GM19452 (cell line): ENCODE measurements at regions not wholly inside any gene's neighbourhood (a gene's known extent, or its start where the extent isn't known, plus 50 kb on each side); places are given as distances from the start of the nearest gene placed in this dataset.

Source experiments
- ATAC-seq: cut with Tn5 transposase; IDR thresholded peaks from one replicate; pipeline ENCODE4 v1.9.1; 2021; ENCODE audit not compliant: unreplicated experiment

DNA sequence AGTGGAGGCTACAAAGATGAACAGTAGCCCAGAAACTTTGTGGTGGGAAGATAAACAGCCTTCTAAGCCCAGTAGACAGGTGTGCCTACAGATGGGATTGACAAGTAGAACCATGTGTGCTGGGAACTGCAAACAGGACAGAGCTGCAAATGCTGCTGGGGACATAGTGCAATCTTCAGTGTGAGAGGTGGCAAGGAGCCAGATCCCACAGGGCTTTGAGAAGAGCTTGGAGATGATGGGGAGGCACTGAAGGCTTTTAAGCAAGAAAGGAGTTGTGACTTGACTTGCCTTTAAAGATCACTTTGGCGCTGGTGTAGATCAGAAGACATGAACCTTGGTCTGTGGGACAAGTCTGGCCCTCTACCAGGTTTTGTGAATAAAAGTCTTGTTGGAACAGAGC, 675.2 kb downstream of the ACTL7B start:
- no peak for ATAC-seq

DNA sequence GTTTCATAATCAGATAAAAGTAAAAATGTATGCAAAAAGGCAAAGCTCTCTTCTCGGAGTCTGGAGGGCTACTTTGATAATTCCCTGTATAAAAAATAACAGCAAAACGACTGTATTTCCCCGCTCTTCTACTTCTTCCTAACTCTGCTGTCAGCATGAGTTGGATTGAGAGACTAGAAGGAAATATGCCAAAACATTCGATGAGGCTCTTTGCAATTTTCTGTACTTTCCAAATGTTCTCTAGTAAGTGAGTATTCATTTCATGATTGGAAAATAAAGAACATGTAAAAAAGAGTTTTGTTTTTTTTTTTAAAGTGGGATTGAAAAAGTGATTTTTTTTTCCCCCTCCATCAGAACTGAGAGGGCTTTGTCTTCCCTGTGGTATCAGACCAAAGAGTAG, 677.5 kb downstream of the ACTL7B start:
- ATAC-seq = no peak

DNA sequence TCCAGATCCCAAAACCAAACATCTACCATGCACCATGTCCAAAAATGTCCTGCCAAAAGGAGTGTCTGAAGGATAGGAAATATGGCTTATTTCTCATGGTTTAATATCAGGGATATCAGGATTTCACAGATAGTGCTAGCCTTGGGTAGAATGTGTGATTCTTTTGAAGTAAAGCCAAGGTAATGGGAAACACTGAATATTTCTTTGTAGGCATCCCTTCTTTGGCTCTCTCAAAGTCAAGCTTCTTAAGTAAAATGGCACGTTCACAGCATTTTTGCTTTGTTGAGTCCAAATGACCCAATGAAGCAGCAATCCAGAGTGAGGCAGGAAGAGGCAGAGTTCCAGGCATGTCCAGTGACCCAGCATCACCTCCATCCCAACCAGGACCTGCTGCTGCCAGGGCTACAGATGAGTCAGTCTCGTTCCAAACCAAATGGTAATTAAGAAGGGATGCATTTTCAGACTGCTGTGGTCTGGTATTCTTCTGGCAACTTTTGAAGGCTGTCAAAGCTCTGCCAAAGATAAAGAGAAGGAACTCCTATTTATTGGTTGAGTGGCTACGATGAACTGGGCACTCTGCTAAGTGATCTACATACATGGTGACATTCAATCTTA, 678.8 kb upstream of the KLF4 start:
- no peak for ATAC-seq

- no peak for ATAC-seq
Measured at GRCh38 chr9:108167136-108167900, 677.7 kb upstream of the KLF4 start.

DNA sequence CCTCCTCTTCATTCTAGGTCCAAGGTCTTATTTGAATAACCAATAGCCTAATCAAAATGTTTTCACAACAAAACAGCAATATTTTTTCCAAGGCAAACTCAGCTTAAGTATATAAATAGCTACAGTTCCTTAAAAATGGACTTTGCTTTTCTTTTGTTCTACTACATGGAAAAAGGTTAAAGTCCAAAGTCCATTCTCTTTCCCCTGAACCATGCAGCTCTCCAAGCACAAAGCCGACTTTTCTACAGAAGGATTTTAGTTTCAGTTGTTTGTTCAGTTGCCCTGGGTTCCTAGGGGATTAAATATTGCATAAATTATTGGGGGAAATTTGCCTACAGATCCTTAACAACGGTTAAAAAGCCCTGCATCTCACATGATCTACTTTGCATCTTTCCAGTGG, 677.0 kb upstream of the KLF4 start:
- ATAC-seq = no peak

GRCh38 chr9:108163321-108164005, 673.9 kb upstream of the KLF4 start:
- ATAC-seq = no peak

- no peak for ATAC-seq
Measured at GRCh38 chr9:108162664-108163063, 673.1 kb upstream of the KLF4 start.

DNA sequence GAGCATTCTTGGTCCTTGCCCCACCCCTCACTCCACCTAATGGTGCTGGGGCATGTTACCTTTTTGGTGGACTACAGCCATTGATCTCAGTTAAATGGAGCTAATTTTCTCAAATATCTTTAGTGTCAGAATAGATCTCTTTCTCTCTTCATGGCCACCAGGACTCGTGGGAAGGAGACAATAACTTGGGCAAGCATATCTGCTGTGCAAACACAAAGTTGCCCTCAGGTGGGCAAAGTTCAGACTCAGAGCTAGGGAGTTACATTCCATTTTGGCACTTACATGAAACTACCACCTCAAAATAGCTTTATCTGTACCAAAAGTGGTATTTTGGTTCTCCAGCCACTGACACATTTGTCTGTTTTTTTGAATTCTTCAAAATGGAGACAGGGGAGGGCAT, 671.9 kb upstream of the KLF4 start:
- ATAC-seq = no peak

DNA sequence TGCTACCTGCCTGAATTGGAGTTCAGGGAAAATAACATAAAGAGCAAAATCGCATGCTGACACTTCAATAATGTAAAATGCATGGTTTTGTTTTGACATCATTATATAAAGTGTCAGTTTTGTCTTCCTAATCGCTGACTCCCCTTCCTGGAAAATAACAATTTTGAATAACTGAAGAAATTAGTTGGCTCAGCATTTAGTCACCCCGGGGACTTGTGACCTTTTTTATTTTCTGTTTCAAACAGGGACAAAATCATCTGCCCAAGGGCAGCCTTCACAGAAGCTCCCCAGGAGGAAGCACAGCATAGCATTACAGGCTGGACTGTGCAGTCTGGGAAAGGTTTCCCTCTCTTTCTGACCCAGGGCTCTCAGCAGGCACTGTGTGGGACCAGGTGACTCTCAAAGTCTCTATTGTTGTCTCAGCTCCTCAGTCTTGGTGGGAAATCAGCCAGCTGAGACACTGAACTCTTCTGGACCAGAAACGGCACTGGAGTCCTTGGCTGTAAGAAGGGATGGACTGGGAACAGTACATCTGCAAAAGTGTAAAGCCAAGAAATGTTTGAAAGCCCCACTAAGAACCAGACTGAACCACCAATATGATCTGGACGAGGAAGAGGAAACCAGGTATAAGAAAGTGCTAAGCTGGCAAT, 671.3 kb upstream of the KLF4 start:
- ATAC-seq = no peak

- ATAC-seq = no peak
Measured at GRCh38 chr9:108160039-108160438, 670.5 kb upstream of the KLF4 start.

- ATAC-seq = no peak
Measured at GRCh38 chr9:108158236-108158995, 668.8 kb upstream of the KLF4 start.

DNA sequence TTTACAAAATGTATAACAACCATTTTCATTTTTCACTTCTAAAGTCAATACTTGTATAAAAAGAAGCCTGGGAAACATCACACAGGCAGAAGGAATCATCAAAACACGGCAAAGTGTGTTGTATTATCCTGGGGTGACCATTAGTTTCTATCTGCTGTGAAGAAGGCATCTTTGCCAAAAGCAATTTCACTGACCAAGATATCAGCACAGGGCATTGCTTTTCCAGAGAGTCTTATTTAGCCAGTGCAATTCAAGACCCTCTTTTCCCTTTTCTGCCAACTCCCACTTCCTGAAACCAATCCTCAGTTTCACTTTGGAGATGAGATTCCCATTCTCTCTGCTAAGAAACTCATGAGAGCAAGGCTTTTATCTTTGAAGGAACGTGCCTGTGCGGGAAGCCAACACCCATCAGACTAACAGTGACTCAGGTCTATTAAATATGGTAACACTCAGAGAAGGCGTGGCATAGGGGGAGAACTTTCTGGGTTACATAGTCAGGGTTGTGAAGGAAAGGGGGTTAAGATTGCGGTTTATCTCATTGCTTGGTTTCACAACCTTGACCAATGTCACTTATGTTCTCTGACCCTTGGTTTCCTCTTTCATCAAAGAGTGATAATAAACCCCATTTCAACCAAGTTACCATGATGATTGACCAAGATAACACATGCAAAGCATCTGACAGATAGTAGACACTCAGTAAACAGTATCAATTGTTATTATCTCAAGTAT, 666.9 kb upstream of the KLF4 start:
- no peak for ATAC-seq

DNA sequence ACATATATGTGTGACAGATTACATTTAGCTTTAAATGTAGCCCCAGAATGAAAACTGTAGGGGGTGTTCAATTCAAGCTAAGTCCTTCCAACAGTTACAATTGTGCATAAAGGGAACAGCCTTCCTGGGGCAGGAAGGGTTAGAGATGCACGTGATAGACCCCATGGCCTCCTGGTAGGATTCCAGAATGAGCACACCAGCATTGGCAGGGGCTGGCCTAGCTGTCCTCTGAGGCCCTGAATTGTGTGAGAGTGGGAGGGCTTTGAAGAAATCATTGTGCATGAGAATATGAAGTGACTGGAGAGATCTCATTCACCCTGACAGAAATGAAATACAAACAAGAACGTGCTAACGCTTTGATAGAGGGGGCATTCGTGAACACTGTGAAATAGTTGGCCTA, 663.8 kb upstream of the KLF4 start:
- no peak for ATAC-seq

- ATAC-seq = no peak
Measured at GRCh38 chr9:108150736-108151586, 661.4 kb upstream of the KLF4 start.

GRCh38 chr9:108149326-108149725, 659.8 kb upstream of the KLF4 start:
- ATAC-seq = no peak

GRCh38 chr9:108142504-108143201, 653.1 kb upstream of the KLF4 start:
- no peak for ATAC-seq

DNA sequence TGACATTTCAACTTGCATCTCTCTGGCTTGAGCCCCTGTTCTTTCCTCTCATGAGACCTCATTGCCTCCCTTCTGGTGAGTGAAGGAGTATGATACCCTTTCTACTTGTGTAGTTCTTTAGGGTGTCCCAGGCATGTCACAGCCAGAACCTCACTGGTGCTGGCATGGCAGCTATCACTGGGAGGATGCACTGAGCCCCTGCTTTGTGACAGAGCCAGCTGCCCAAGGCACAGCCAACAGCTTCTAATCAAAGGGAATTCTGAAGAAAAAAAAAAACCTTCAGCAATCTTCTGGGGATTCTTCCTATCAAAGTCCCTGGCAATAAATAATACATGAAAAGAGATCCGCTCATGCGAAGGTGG, 652.6 kb upstream of the KLF4 start:
- no peak for ATAC-seq

GRCh38 chr9:108139900-108140299, 650.3 kb upstream of the KLF4 start:
- no peak for ATAC-seq

DNA sequence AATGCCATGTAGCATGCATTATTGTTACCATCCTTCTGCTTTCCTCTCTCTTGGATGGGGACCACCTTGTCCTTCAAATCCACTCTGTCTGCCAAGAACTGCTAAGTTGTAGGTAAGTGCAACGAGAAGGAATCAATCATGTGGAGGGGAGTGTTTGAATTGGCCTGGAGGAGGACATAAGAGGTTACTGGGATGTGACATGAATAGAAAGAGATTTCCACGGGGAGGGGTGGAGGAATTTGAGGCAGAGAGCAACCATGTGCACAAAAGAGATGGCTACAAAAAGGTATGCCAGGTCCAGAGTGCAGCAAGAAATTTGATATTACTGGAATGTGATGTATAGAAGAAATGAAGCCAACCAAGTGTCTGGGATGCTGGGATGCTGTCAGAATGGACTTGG, 648.9 kb upstream of the KLF4 start:
- no peak for ATAC-seq
